ENCODE measurements at regions not wholly inside any gene's neighbourhood (a gene's known extent, or its start where the extent isn't known, plus 50 kb on each side); places are given as distances from the start of the nearest gene placed in this dataset.

DNA sequence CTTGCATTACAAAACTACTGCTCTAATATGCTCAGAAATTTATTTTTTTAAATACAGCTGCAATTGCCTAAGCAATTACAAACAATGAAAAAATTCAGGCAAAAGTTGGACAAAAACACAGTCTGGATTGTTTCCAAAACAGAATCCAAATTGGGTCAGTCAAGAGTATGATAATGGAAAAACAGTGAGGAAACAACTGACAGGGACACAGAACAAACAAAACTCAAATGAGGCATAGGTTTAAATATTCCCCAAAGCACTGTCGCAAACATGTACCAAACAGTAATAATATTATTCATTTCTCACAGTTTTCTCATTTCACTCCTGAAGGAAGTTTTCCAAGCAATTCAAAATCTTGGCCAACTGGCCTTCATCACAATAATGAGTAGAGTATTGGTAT is 386.6 kb downstream of the CENPC start:
- Mint-ChIP-seq H3K36me3 (ENCODE audit: low read depth) (no peaks in the 10 kb centered on the region), H3K27me3 (ENCODE audit: low read depth) (no peaks in the 10 kb centered on the region), H3K4me1 (peaks cover 14% of the 10 kb centered on the region), H3K4me3 (no peak overlapping the region), H3K9me3 (no peaks in the 10 kb centered on the region), H3K27ac (no peak overlapping the region)
- TF ChIP-seq, protein P1, sequence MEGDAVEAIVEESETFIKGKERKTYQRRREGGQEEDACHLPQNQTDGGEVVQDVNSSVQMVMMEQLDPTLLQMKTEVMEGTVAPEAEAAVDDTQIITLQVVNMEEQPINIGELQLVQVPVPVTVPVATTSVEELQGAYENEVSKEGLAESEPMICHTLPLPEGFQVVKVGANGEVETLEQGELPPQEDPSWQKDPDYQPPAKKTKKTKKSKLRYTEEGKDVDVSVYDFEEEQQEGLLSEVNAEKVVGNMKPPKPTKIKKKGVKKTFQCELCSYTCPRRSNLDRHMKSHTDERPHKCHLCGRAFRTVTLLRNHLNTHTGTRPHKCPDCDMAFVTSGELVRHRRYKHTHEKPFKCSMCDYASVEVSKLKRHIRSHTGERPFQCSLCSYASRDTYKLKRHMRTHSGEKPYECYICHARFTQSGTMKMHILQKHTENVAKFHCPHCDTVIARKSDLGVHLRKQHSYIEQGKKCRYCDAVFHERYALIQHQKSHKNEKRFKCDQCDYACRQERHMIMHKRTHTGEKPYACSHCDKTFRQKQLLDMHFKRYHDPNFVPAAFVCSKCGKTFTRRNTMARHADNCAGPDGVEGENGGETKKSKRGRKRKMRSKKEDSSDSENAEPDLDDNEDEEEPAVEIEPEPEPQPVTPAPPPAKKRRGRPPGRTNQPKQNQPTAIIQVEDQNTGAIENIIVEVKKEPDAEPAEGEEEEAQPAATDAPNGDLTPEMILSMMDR (IDR thresholded peaks at IDR 0.05; ENCODE audit: unreplicated experiment in 3 of 3) = no peak

DNA sequence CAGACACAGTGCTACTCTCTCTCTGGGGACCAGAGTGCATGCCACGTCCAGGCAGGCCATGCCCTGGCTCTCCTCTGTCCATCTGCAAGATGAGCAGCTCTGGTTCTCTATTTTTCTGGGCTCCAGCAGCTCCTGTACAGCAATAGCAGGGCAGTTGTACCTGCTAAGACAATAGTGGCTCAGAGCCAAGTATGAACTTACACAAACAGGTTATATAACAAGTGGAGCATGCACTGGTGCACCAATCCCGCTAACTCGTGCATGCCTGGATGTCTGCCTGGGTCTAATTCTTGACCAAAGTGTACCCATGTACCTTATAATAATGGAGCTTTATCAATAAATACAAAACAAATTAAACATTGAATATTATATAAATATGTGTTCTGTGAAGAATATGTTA is 392.3 kb downstream of the CENPC start:
- Mint-ChIP-seq H3K36me3 (ENCODE audit: low read depth) (no peaks in the 10 kb centered on the region), H3K27me3 (ENCODE audit: low read depth) (no peaks in the 10 kb centered on the region), H3K4me1 (peaks cover 5% of the 10 kb centered on the region), H3K27ac (peak overlapping the region in 1 of 3 experiments; percentile 26), H3K9me3 (no peaks in the 10 kb centered on the region), H3K4me3 (no peak overlapping the region)
- TF ChIP-seq, protein P1 (IDR thresholded peaks at IDR 0.05; ENCODE audit: unreplicated experiment in 3 of 3) = no peak

GRCh38 chr4:67151376-67152343 is 393.6 kb downstream of the CENPC start:
- Mint-ChIP-seq H3K36me3 (ENCODE audit: low read depth) (no peaks in the 10 kb centered on the region), H3K27ac (no peak overlapping the region), H3K4me1 (peaks cover 5% of the 10 kb centered on the region), H3K4me3 (no peak overlapping the region), H3K9me3 (no peaks in the 10 kb centered on the region), H3K27me3 (ENCODE audit: low read depth) (no peaks in the 10 kb centered on the region)
- TF ChIP-seq, protein P1 (IDR thresholded peaks at IDR 0.05; ENCODE audit: unreplicated experiment in 3 of 3) = no peak

DNA sequence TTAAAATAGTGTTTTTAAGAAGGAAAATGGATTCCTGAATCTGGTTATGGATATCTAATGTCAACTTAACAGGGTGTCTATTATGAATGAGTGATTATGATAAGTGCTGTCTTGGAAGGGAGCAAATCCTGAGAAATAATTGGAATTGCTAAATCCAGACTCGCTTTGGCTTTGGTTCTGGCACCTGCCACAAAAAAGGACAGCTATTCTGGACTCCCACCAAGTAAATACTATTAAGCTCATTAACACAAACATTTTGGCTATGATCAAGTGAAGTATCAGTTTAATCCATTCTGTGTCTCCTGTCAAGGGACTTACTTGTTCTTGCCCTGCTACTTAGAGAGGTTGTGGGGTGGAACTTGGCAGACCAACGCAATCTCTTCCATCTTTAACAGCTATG is 403.7 kb downstream of the CENPC start:
- no peaks in the 10 kb centered on the region for H3K9me3 Mint-ChIP-seq
- peaks cover 3% of the 10 kb centered on the region for H3K27me3 Mint-ChIP-seq (ENCODE audit: low read depth)
- no peak overlapping the region for H3K27ac Mint-ChIP-seq
- peaks cover 6% of the 10 kb centered on the region for H3K4me1 Mint-ChIP-seq
- H3K36me3 Mint-ChIP-seq (ENCODE audit: low read depth) = no peaks in the 10 kb centered on the region
- H3K4me3 Mint-ChIP-seq = no peak overlapping the region
- TF ChIP-seq, protein P1 (IDR thresholded peaks at IDR 0.05; ENCODE audit: unreplicated experiment in 3 of 3) = no peak

DNA sequence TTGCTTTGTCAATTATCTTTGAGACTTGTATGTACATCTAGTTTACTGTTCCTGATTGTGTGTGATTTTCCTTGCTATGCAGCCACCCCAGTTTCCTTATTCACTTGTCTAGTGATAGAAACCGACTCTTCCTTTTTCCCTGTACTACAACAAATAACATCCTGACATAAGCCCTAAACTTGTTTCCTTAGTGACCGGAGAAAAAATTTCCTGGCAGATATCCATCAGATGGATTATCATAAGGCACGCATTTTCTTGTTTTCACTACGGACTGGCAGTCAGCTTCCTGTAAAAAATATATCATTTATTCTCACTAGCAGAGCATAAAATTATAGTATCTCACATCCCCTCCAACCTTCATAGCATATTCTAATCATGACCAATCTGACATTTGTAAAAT is 410.7 kb downstream of the CENPC start:
- Mint-ChIP-seq H3K27me3 (ENCODE audit: low read depth) (no peaks in the 10 kb centered on the region), H3K36me3 (ENCODE audit: low read depth) (no peaks in the 10 kb centered on the region), H3K4me1 (peaks cover 5% of the 10 kb centered on the region), H3K27ac (no peak overlapping the region), H3K4me3 (no peak overlapping the region), H3K9me3 (no peaks in the 10 kb centered on the region)
- TF ChIP-seq, protein P1 (IDR thresholded peaks at IDR 0.05; ENCODE audit: unreplicated experiment in 3 of 3) = no peak

GRCh38 chr4:67133162-67133561 is 412.1 kb downstream of the CENPC start:
- Mint-ChIP-seq H3K9me3 (no peaks in the 10 kb centered on the region), H3K27ac (no peak overlapping the region), H3K27me3 (ENCODE audit: low read depth) (no peaks in the 10 kb centered on the region), H3K4me3 (no peak overlapping the region), H3K36me3 (ENCODE audit: low read depth) (no peaks in the 10 kb centered on the region), H3K4me1 (peaks cover 5% of the 10 kb centered on the region)
- TF ChIP-seq, protein P1 (IDR thresholded peaks at IDR 0.05; ENCODE audit: unreplicated experiment in 3 of 3) = no peak
